Panc1 (cell line): ENCODE measurements at regions not wholly inside any gene's neighbourhood (a gene's known extent, or its start where the extent isn't known, plus 50 kb on each side); places are given as distances from the start of the nearest gene placed in this dataset.
"Not testable (repeated sequence)": the region's sequence is repeated elsewhere in the genome, so short reads cannot be mapped to it uniquely, and the experiment has no call there.

ENCODE experiments used
- ATAC-seq: fragments of 200-7000 bp; cut with Tn5 transposase; 2 replicates; pipeline ENCODE4 v1.9.1; 2020; ENCODE audit warnings: mild to moderate bottlenecking, moderate library complexity
- BruUV-seq: library from RNA; stranded (reverse); fragments of 400-500 nt; replicated peaks from 2 replicates; lab custom pipeline; 2021; lab: Mats Ljungman, UMichigan
- CTCF ChIA-PET: fragments of 300-600 bp; sonication (Branson Sonifier 250); formaldehyde crosslinking; loops from one replicate; lab custom pipeline; 2022; ENCODE audit warnings: antibody characterized with exemption; lab: Charles Lee
- POLR2A ChIA-PET: fragments of 300-600 bp; sonication (Branson Sonifier 250); formaldehyde crosslinking; loops from one replicate; lab custom pipeline; 2022; ENCODE audit warnings: antibody characterized with exemption; lab: Charles Lee
- DNase-seq: peaks from one replicate; pipeline ENCODE4 v3.0.0-alpha.2; 2010; ENCODE audit warnings: low read depth, low spot score
- H3K27ac ChIP-seq: 2 replicates; pipeline ENCODE4 v1.5.1; 2011; ENCODE audit warnings: mild to moderate bottlenecking, low read length, inconsistent platforms
- H3K27me3 ChIP-seq: fragments of 200-500 bp; sonication (Bioruptor generic); 2 replicates; pipeline ENCODE4 v1.6.0; 2014; ENCODE audit warnings: low read length, inconsistent platforms; ENCODE audit not compliant: control insufficient read depth, insufficient read depth
- H3K36me3 ChIP-seq: fragments of 200-500 bp; sonication (Bioruptor generic); 2 replicates; pipeline ENCODE4 v1.5.1; 2014; ENCODE audit warnings: inconsistent platforms, mild to moderate bottlenecking, low read length, moderate library complexity; ENCODE audit not compliant: control insufficient read depth, insufficient read depth
- H3K4me1 ChIP-seq: 2 replicates; pipeline ENCODE4 v1.5.1; 2011; ENCODE audit warnings: inconsistent platforms, mild to moderate bottlenecking, low read length, moderate library complexity; ENCODE audit not compliant: control insufficient read depth, insufficient read depth
- H3K4me3 ChIP-seq, 2 experiments: 2 replicates each; pipeline ENCODE4 v1.5.1; 2011 to 2012; ENCODE audit warnings: low read depth in 2 of 2, low read length in 2 of 2, mild to moderate bottlenecking in 2 of 2, inconsistent platforms in 1 of 2, moderate library complexity in 1 of 2
- H3K9me3 ChIP-seq: fragments of 200-500 bp; sonication (Bioruptor generic); 2 replicates; pipeline ENCODE4 v1.5.1; 2014; ENCODE audit warnings: low read depth, mild to moderate bottlenecking, inconsistent platforms, low read length, moderate library complexity; ENCODE audit not compliant: control insufficient read depth, insufficient read depth
- CTCF ChIP-seq: fragments of 450-650 bp; IDR thresholded peaks from 2 replicates; pipeline ENCODE4 v1.5.1; 2017; ENCODE audit warnings: mild to moderate bottlenecking
- POLR2AphosphoS5 ChIP-seq: IDR thresholded peaks from 2 replicates; pipeline ENCODE4 v1.6.1; 2012; ENCODE audit warnings: mild to moderate bottlenecking, low read depth, low read length, moderate library complexity
- REST ChIP-seq, 2 experiments: IDR thresholded peaks; 2 replicates each; pipeline ENCODE4 v1.6.1; 2011 to 2012; ENCODE audit warnings: low read depth in 2 of 2, control low read depth in 1 of 2, low read length in 1 of 2, mild to moderate bottlenecking in 1 of 2, moderate library complexity in 1 of 2; ENCODE audit not compliant: insufficient read depth in 1 of 2
- SIN3A ChIP-seq: IDR thresholded peaks from 2 replicates; pipeline ENCODE4 v1.6.1; 2012; ENCODE audit warnings: low read depth, mild to moderate bottlenecking, low read length, moderate library complexity, borderline replicate concordance; ENCODE audit not compliant: insufficient read depth
- in situ Hi-C: cut with HindIII; loops from 2 replicates; pipeline ENCODE4 v1.10.0; 2016; ENCODE audit warnings: low sequenced_read_pairs, low pct_unique_long_range_greater_than_20kb
- intact Hi-C: fragments of 100-400 bp; cut with micrococcal nuclease; formaldehyde crosslinking; loops from one replicate; pipeline ENCODE4 v1.10.0; 2022; ENCODE audit not compliant: unreplicated experiment

GRCh38 chr1:172838680-172839313, 179.9 kb downstream of the FASLG start:
- no peak for DNase-seq
- ChIA-PET CTCF (no interaction called here), POLR2A (no interaction called here)
- Histone ChIP-seq H3K27me3 (no peaks in the 10 kb centered on the region), H3K4me1 (no peaks in the 10 kb centered on the region), H3K4me3 (no peak overlapping the region), H3K27ac (no peak overlapping the region), H3K9me3 (no peaks in the 10 kb centered on the region), H3K36me3 (no peaks in the 10 kb centered on the region)
- no peak for ATAC-seq
- intact Hi-C loops (no loop called here), in situ Hi-C loops (no loop called here)
- no TSS peak for BruUV-seq
- TF ChIP-seq SIN3A (no peak), POLR2AphosphoS5 (no peak), CTCF (no peak)

GRCh38 chr1:172839639-172840038, 180.7 kb downstream of the FASLG start:
- H3K9me3 ChIP-seq, in situ Hi-C loops, H3K4me3 ChIP-seq, intact Hi-C loops, CTCF ChIA-PET, DNase-seq, H3K36me3 ChIP-seq, H3K27me3 ChIP-seq, POLR2A ChIA-PET, H3K27ac ChIP-seq, H3K4me1 ChIP-seq, BruUV-seq, ATAC-seq: not testable (repeated sequence)

GRCh38 chr1:172843444-172843843, 184.5 kb downstream of the FASLG start:
- H3K27me3 ChIP-seq = no peaks in the 10 kb centered on the region
- DNase-seq (no peak), ATAC-seq (no peak)
- intact Hi-C loops (no loop called here), in situ Hi-C loops (no loop called here)
- no peak overlapping the region for H3K27ac ChIP-seq
- H3K36me3 ChIP-seq = no peaks in the 10 kb centered on the region
- POLR2A ChIA-PET = no interaction called here
- no peaks in the 10 kb centered on the region for H3K4me1 ChIP-seq
- CTCF ChIA-PET = no interaction called here
- TF ChIP-seq REST (IDR thresholded peaks at IDR 0.05; ENCODE audit: insufficient read depth in 1 of 2, low read depth in 2 of 2, low read length in 1 of 2) (no peak), POLR2AphosphoS5 (no peak), CTCF (no peak)
- H3K9me3 ChIP-seq = no peaks in the 10 kb centered on the region
- H3K4me3 ChIP-seq = no peak overlapping the region
- no TSS peak for BruUV-seq
